GM12872 (cell line): ENCODE measurements at regions not wholly inside any gene's neighbourhood (a gene's known extent, or its start where the extent isn't known, plus 50 kb on each side); places are given as distances from the start of the nearest gene placed in this dataset.

ENCODE experiments used
- CTCF ChIP-seq: IDR thresholded peaks from 3 replicates; pipeline ENCODE4 v1.5.1; 2011; ENCODE audit warnings: low read depth, mild to moderate bottlenecking, low read length, moderate library complexity; ENCODE audit not compliant: insufficient read depth

GRCh38 chrX:82125103-82125502 lies 923.2 kb downstream of the SH3BGRL start:
- TF ChIP-seq CTCF, result no peak

- no peak for TF ChIP-seq CTCF
Measured at GRCh38 chrX:82127228-82128123, 925.6 kb downstream of the SH3BGRL start.

GRCh38 chrX:82134378-82134777 lies 932.5 kb downstream of the SH3BGRL start:
- TF ChIP-seq CTCF, result no peak

GRCh38 chrX:82141942-82142341 lies 940.0 kb downstream of the SH3BGRL start:
- TF ChIP-seq CTCF, result no peak

- TF ChIP-seq CTCF, result no peak
Measured at GRCh38 chrX:82161195-82161594, 959.3 kb downstream of the SH3BGRL start.

GRCh38 chrX:82163701-82164100 lies 961.8 kb downstream of the SH3BGRL start:
- TF ChIP-seq CTCF, result no peak

GRCh38 chrX:82196866-82197265 lies 995.0 kb downstream of the SH3BGRL start:
- no peak for TF ChIP-seq CTCF
